ENCODE measurements at regions not wholly inside any gene's neighbourhood (a gene's known extent, or its start where the extent isn't known, plus 50 kb on each side); places are given as distances from the start of the nearest gene placed in this dataset.

DNA sequence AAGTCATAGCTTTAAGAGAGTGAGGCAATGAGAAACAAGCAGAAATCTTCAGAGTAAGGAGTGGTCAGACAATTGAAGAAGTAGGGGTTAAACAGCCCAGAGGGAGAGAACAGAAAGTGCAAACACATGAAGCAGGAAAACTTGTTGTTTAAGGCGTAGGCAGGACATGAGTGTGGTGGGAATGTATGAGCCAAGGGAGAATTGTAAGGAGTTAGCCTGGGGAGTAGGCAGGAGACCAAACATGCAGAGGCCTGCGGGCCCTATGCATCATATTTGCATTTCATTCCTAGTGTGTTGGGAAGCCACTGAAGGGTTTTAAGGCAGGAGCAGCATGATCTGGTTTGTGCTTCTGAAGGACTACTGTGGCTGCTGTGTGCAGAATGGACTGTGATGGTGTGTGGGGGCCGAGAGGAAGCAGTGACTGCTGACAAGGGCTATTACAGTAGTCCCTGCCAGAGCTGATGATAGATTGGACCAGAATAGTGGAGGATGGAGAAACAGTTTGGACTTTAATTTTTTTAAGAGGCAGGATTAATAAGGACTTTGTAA, 179.9 kb upstream of the C11orf87 start:
- Mint-ChIP-seq H3K4me1 (no peaks in the 10 kb centered on the region), H3K27ac (no peak overlapping the region), H3K4me3 (no peak overlapping the region), H3K36me3 (ENCODE audit: low read depth) (no peaks in the 10 kb centered on the region), H3K27me3 (no peaks in the 10 kb centered on the region), H3K9me3 (peaks cover 24% of the 10 kb centered on the region)
- ChIA-PET POLR2A (no interaction called here), CTCF (no interaction called here)
- no peak for DNase-seq

- H3K36me3 Mint-ChIP-seq (ENCODE audit: low read depth), result no peaks in the 10 kb centered on the region
- POLR2A ChIA-PET, result no interaction called here
- H3K4me3 Mint-ChIP-seq, result no peak overlapping the region
- peaks cover 15% of the 10 kb centered on the region for H3K9me3 Mint-ChIP-seq
- DNase-seq, result no peak
- CTCF ChIA-PET, result no interaction called here
- no peaks in the 10 kb centered on the region for H3K4me1 Mint-ChIP-seq
- H3K27ac Mint-ChIP-seq, result no peak overlapping the region
- no peaks in the 10 kb centered on the region for H3K27me3 Mint-ChIP-seq
Observed at GRCh38 chr11:109247071-109247470, 174.9 kb upstream of the C11orf87 start.

GRCh38 chr11:109249597-109249996, 172.4 kb upstream of the C11orf87 start:
- Mint-ChIP-seq H3K36me3 (ENCODE audit: low read depth) (no peaks in the 10 kb centered on the region), H3K4me3 (no peak overlapping the region), H3K27me3 (no peaks in the 10 kb centered on the region), H3K4me1 (no peaks in the 10 kb centered on the region), H3K27ac (no peak overlapping the region), H3K9me3 (peaks cover 14% of the 10 kb centered on the region)
- ChIA-PET CTCF (no interaction called here), POLR2A (no interaction called here)
- DNase-seq, result no peak

- H3K27ac Mint-ChIP-seq, result no peak overlapping the region
- H3K4me3 Mint-ChIP-seq, result no peak overlapping the region
- ChIA-PET CTCF (no interaction called here), POLR2A (no interaction called here)
- H3K36me3 Mint-ChIP-seq (ENCODE audit: low read depth), result no peaks in the 10 kb centered on the region
- no peaks in the 10 kb centered on the region for H3K27me3 Mint-ChIP-seq
- DNase-seq, result no peak
- H3K9me3 Mint-ChIP-seq, result peaks cover 7% of the 10 kb centered on the region
- no peaks in the 10 kb centered on the region for H3K4me1 Mint-ChIP-seq
Observed at GRCh38 chr11:109251230-109251629, 170.8 kb upstream of the C11orf87 start.

- H3K36me3 Mint-ChIP-seq (ENCODE audit: low read depth), result no peaks in the 10 kb centered on the region
- H3K9me3 Mint-ChIP-seq, result peaks cover 8% of the 10 kb centered on the region
- no peak overlapping the region for H3K4me3 Mint-ChIP-seq
- H3K27me3 Mint-ChIP-seq, result no peaks in the 10 kb centered on the region
- ChIA-PET CTCF (no interaction called here), POLR2A (no interaction called here)
- DNase-seq, result no peak
- no peaks in the 10 kb centered on the region for H3K4me1 Mint-ChIP-seq
- no peak overlapping the region for H3K27ac Mint-ChIP-seq
Observed at GRCh38 chr11:109264128-109264527, 157.9 kb upstream of the C11orf87 start.

DNA sequence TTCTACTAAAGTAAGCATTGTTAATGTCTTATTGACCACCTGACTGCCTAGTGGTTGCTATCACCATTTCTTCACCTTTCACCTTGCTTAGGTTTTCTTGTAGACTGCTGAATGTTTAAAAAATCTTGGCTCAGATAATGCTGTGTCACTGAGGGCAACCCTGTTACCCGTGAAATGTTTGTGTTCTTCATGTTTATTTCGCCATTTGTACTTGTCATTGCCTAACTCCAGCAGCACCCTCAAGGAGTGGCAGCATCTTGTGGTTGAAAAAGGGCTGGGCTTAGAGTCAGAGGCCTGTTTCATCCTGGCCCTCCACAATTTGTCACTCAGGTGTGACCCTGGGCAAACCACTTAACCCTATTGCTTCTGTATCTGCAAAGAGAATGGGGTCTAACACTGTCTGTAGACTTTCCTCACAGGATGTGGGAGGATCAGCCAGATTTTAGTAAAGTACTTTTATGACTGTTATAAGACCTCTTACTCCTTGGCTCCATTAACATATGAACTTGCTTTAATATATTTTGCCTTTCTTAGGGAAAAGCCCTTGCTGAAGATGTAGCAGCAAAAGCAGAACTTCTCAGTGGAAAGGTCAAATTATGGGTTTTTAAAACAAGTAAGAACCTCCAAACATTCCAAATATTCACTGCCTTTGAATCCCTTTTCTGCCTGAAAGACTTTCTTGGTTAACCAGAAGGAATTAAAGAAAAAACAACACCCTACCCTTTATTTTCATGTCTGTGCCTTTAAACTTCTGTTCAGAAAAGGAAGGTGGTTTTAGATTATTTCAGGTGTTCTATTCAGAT, 154.5 kb upstream of the C11orf87 start:
- ChIA-PET CTCF (no interaction called here), POLR2A (no interaction called here)
- no peak overlapping the region for H3K4me3 Mint-ChIP-seq
- H3K36me3 Mint-ChIP-seq (ENCODE audit: low read depth), result no peaks in the 10 kb centered on the region
- no peaks in the 10 kb centered on the region for H3K27me3 Mint-ChIP-seq
- H3K27ac Mint-ChIP-seq, result no peak overlapping the region
- no peak for DNase-seq
- peaks cover 8% of the 10 kb centered on the region for H3K9me3 Mint-ChIP-seq
- no peaks in the 10 kb centered on the region for H3K4me1 Mint-ChIP-seq

DNA sequence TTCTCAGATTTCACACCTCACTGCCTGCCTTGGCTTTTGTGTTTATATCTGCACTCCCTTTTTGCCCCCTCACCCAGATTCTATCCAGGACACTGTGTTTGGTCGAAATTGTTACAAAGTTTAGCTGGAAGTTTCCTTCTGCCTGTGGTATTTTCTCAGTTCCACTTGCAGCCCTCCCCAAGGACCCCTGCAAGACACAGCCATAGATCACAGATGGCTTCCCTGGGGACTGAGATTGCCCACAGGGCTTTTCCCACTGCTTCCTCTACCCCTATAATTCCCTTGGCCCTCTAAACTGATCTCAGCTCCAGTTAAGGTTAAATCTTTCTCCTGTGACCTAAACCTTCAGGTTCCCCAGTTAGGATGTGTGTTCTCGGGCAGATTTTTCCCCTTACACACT, 146.1 kb upstream of the C11orf87 start:
- Mint-ChIP-seq H3K27ac (no peak overlapping the region), H3K9me3 (peaks cover 10% of the 10 kb centered on the region), H3K4me3 (no peak overlapping the region), H3K27me3 (no peaks in the 10 kb centered on the region), H3K4me1 (peaks cover 3% of the 10 kb centered on the region), H3K36me3 (ENCODE audit: low read depth) (no peaks in the 10 kb centered on the region)
- DNase-seq, result no peak
- ChIA-PET POLR2A (no interaction called here), CTCF (no interaction called here)

DNA sequence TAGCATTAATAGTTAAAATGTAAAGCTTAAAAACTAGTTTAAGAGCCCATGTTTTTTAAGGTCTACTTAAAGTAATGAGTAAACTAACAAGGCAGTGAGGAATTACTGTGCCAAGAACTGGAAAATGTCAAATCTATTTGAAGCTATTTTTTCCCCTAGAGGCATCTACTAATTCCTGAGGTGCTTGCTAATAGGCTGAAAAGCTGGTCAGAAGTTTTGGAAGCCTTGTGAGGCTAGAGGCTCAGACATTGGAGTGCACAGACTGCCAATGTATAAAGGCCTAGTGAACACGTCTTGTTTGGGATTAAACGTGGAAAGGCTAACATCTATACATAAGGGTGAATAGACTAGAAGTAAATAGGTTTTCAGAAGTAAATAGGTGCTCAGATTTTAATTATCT, 136.5 kb upstream of the C11orf87 start:
- Mint-ChIP-seq H3K4me3 (no peak overlapping the region), H3K4me1 (no peaks in the 10 kb centered on the region), H3K36me3 (ENCODE audit: low read depth) (no peaks in the 10 kb centered on the region), H3K9me3 (peaks cover 8% of the 10 kb centered on the region), H3K27me3 (no peaks in the 10 kb centered on the region), H3K27ac (no peak overlapping the region)
- ChIA-PET POLR2A (no interaction called here), CTCF (no interaction called here)
- DNase-seq, result no peak

DNA sequence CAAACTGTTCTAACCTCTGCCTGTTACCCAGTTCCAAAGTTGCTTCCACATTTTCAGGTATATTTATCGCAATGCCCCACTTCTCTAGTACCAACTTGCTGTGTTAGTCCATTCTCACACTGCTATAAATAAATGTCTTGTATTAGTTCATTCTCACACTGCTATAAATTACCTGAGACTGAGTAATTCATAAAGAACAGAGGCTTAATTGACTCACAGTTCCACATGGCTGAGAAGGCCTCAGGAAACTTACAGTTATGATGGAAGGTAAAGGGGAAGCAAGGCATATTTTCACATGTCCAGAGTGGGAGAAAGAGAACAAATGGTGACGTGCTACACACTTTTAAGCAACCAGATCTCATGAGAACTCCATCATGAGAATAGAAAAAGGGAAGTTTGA, 130.4 kb upstream of the C11orf87 start:
- CTCF ChIA-PET, result no interaction called here
- peaks cover 5% of the 10 kb centered on the region for H3K9me3 Mint-ChIP-seq

GRCh38 chr11:109298865-109299264, 123.1 kb upstream of the C11orf87 start:
- DNase-seq, result no peak
- ChIA-PET POLR2A (no interaction called here), CTCF (no interaction called here)
- Mint-ChIP-seq H3K36me3 (ENCODE audit: low read depth) (no peaks in the 10 kb centered on the region), H3K9me3 (peaks cover 11% of the 10 kb centered on the region), H3K4me1 (no peaks in the 10 kb centered on the region), H3K27ac (no peak overlapping the region), H3K27me3 (no peaks in the 10 kb centered on the region), H3K4me3 (no peak overlapping the region)

More for the DNA sequence above, 130.4 kb upstream of the C11orf87 start:
- Mint-ChIP-seq H3K36me3 (ENCODE audit: low read depth) (no peaks in the 10 kb centered on the region), H3K4me3 (no peak overlapping the region), H3K27ac (no peak overlapping the region), H3K4me1 (no peaks in the 10 kb centered on the region), H3K27me3 (no peaks in the 10 kb centered on the region)
- POLR2A ChIA-PET, result no interaction called here
- DNase-seq, result no peak

DNA sequence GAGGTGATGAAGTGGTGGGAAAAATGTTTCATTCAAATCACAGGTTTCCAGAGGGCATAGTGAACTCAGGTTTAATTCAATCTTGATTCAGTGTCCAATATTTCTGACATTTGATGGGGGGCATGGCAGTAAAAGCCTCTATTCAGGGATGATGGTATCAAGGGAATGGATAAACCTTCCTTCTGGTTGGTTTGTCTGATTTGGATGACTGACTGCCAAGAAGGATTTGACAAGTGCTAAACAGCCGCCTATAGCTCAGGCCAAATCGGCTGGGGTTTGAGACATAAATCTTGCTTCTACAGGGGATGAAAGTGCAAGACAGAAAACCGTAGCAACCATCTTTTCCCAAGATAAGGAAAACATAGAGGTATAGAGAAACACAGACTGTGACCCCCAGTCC, 121.8 kb upstream of the C11orf87 start:
- Mint-ChIP-seq H3K4me1 (no peaks in the 10 kb centered on the region), H3K4me3 (no peak overlapping the region), H3K9me3 (peaks cover 11% of the 10 kb centered on the region), H3K27ac (no peak overlapping the region), H3K36me3 (ENCODE audit: low read depth) (no peaks in the 10 kb centered on the region), H3K27me3 (no peaks in the 10 kb centered on the region)
- ChIA-PET POLR2A (no interaction called here), CTCF (no interaction called here)
- no peak for DNase-seq

DNA sequence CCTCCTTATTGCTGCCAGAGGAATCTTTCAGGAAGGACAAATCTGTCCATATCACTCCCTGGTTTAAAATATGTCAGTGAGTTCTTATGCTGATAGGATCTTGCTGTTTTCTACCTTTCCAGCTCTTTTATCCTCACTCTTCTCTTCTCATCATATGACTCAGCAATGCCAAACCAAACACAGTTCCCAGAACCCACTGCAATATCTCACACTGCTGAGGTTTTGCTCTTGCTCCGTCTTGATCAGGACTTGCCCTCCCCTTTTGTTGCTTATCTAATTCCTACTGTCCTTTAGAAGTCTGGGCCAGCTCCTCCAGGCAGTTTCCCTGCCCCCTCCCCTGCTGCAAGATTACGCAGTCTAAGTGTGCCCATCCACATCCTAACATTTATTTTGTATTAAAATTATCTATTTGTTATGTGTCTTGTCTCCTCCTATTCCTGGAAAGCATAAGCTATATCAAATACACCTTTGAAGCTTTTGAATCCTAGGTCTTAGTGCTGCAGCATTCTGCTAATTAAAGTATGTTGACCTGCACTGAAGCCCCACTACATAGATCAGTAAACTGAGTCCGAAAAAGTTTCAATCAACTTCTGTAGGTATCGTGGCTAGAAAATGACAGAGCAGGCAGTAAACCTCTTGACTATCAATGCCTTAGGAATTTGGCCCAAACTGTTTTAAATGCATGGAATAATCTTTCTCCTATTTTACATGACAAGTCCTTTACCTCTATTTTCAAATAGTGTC, 119.2 kb upstream of the C11orf87 start:
- ChIA-PET POLR2A (no interaction called here), CTCF (no interaction called here)
- peaks cover 11% of the 10 kb centered on the region for H3K9me3 Mint-ChIP-seq
- no peaks in the 10 kb centered on the region for H3K4me1 Mint-ChIP-seq
- no peak overlapping the region for H3K4me3 Mint-ChIP-seq
- no peak overlapping the region for H3K27ac Mint-ChIP-seq
- H3K27me3 Mint-ChIP-seq, result no peaks in the 10 kb centered on the region
- H3K36me3 Mint-ChIP-seq (ENCODE audit: low read depth), result no peaks in the 10 kb centered on the region
- no peak for DNase-seq

- Mint-ChIP-seq H3K9me3 (peaks cover 9% of the 10 kb centered on the region), H3K4me1 (no peaks in the 10 kb centered on the region), H3K4me3 (no peak overlapping the region), H3K27me3 (no peaks in the 10 kb centered on the region), H3K27ac (no peak overlapping the region), H3K36me3 (ENCODE audit: low read depth) (no peaks in the 10 kb centered on the region)
- ChIA-PET CTCF (no interaction called here), POLR2A (no interaction called here)
- DNase-seq, result no peak
Observed at GRCh38 chr11:109303342-109303741, 118.6 kb upstream of the C11orf87 start.

- no peaks in the 10 kb centered on the region for H3K27me3 Mint-ChIP-seq
- no peaks in the 10 kb centered on the region for H3K4me1 Mint-ChIP-seq
- H3K36me3 Mint-ChIP-seq (ENCODE audit: low read depth), result no peaks in the 10 kb centered on the region
- CTCF ChIA-PET, result no interaction called here
- H3K27ac Mint-ChIP-seq, result no peak overlapping the region
- no peak for DNase-seq
- POLR2A ChIA-PET, result no interaction called here
- no peak overlapping the region for H3K4me3 Mint-ChIP-seq
- H3K9me3 Mint-ChIP-seq, result peaks cover 7% of the 10 kb centered on the region
Observed at GRCh38 chr11:109304159-109304558, 117.8 kb upstream of the C11orf87 start.

All from activated CD4-positive, alpha-beta memory T cell treated with anti-CD3 and anti-CD28 coated beads, Interleukin-2, amount 10 ng/mL, durations not matched to agents 7 days and 5 days (primary cell).